HCT116 (cell line): ENCODE measurements at regions not wholly inside any gene's neighbourhood (a gene's known extent, or its start where the extent isn't known, plus 50 kb on each side); places are given as distances from the start of the nearest gene placed in this dataset.

Source experiments
- ATAC-seq: fragments of 200-7000 bp; cut with Tn5 transposase; 2 replicates; pipeline ENCODE4 v1.9.1; 2020; ENCODE audit warnings: mild to moderate bottlenecking, moderate library complexity
- BruUV-seq: library from RNA; stranded (reverse); fragments of 400-500 nt; replicated peaks from 2 replicates; lab custom pipeline; 2021; lab: Mats Ljungman, UMichigan
- CTCF ChIA-PET: fragments of 300-600 bp; sonication (Branson Sonifier 250); formaldehyde crosslinking; loops from one replicate; lab custom pipeline; 2021; ENCODE audit warnings: antibody characterized with exemption; lab: Charles Lee
- POLR2A ChIA-PET: fragments of 300-600, 350-600 bp; sonication (Branson Sonifier 250); formaldehyde crosslinking; loops from one replicate; lab custom pipeline; 2021; ENCODE audit warnings: antibody characterized with exemption; lab: Charles Lee
- RAD21 ChIA-PET, 2 experiments: fragments of 300-600 bp; sonication (Branson Sonifier 250); formaldehyde crosslinking; loops; one replicate each; lab custom pipeline; 2023; ENCODE audit warnings: low total read pairs in 2 of 2; ENCODE audit not compliant: uncharacterized antibody in 2 of 2, unreplicated experiment in 2 of 2, low non-redundant PET in 1 of 2; lab: Charles Lee
- DNase-seq: peaks from one replicate; pipeline ENCODE4 v3.0.0-alpha.2; 2010; ENCODE audit warnings: low read depth, low spot score
- H2AFZ ChIP-seq: fragments of 200-600 bp; shearing (Covaris generic), sonication (generic); 2 replicates; pipeline ENCODE4 v1.6.1; 2017; ENCODE audit warnings: low read depth, mixed run types, mixed read lengths, antibody characterized with exemption, low read length; ENCODE audit not compliant: poor library complexity, severe bottlenecking
- H3K27ac ChIP-seq: 2 replicates; pipeline ENCODE4 v1.5.1; 2012; ENCODE audit warnings: low read depth, low read length
- H3K27me3 ChIP-seq: fragments of 200-600 bp; sonication (generic); 2 replicates; pipeline ENCODE4 v1.6.1; 2016; ENCODE audit warnings: mixed run types, low read length, mixed read lengths; ENCODE audit not compliant: insufficient read depth
- H3K36me3 ChIP-seq, 2 experiments: fragments of 200-500 bp in 1 of 2; fragments of 200-600 bp in 1 of 2; sonication (Bioruptor generic) in 1 of 2; sonication (generic) in 1 of 2; 2 replicates each; pipeline versions ENCODE4 v1.5.1 to v1.6.1; 2014 to 2016; ENCODE audit warnings: low read length in 2 of 2, inconsistent platforms in 1 of 2, mixed read lengths in 1 of 2, mixed run types in 1 of 2; ENCODE audit not compliant: insufficient read depth in 2 of 2, control insufficient read depth in 1 of 2
- H3K4me1 ChIP-seq, 2 experiments: fragments of 200-600 bp in 1 of 2; sonication (generic) in 1 of 2; 2 replicates each; pipeline versions ENCODE4 v1.5.1 to v1.6.1; 2012 to 2017; ENCODE audit warnings: low read length in 2 of 2, inconsistent platforms in 1 of 2, mild to moderate bottlenecking in 1 of 2, mixed read lengths in 1 of 2, mixed run types in 1 of 2, moderate library complexity in 1 of 2; ENCODE audit not compliant: insufficient read depth in 2 of 2, control insufficient read depth in 1 of 2
- H3K4me2 ChIP-seq: fragments of 200-600 bp; sonication (generic); 2 replicates; pipeline ENCODE4 v1.6.1; 2017; ENCODE audit warnings: mixed run types, low read length, mixed read lengths
- H3K4me3 ChIP-seq, 2 experiments: fragments of 200-600 bp in 1 of 2; sonication (generic) in 1 of 2; replicated peaks in 1 of 2; 2 replicates each; pipeline ENCODE4 v1.5.1; 2011 to 2016; ENCODE audit warnings: low read length in 2 of 2, control low read depth in 1 of 2, low read depth in 1 of 2, mild to moderate bottlenecking in 1 of 2, mixed read lengths in 1 of 2, mixed run types in 1 of 2
- H3K79me2 ChIP-seq: fragments of 200-600 bp; sonication (generic); 2 replicates; pipeline ENCODE4 v1.6.1; 2017; ENCODE audit warnings: mild to moderate bottlenecking, mixed run types, low read length, moderate library complexity, mixed read lengths; ENCODE audit not compliant: insufficient read depth
- H3K9ac ChIP-seq: fragments of 200-600 bp; sonication (generic); 2 replicates; pipeline ENCODE4 v1.6.1; 2016; ENCODE audit warnings: low read length, mixed read lengths
- H3K9me2 ChIP-seq: fragments of 200-600 bp; sonication (generic), shearing (Covaris generic); 2 replicates; pipeline ENCODE4 v1.6.1; 2017; ENCODE audit warnings: mixed run types, mild to moderate bottlenecking, moderate library complexity; ENCODE audit not compliant: insufficient read depth
- H3K9me3 ChIP-seq, 2 experiments: fragments of 200-500 bp in 1 of 2; fragments of 200-600 bp in 1 of 2; sonication (Bioruptor generic) in 1 of 2; sonication (generic) in 1 of 2; 2 replicates each; pipeline ENCODE4 v1.6.1; 2014 to 2017; ENCODE audit warnings: low read length in 2 of 2, mixed read lengths in 2 of 2, inconsistent platforms in 1 of 2, low read depth in 1 of 2, mild to moderate bottlenecking in 1 of 2, mixed run types in 1 of 2, moderate library complexity in 1 of 2; ENCODE audit not compliant: control insufficient read depth in 1 of 2, insufficient read depth in 1 of 2
- H4K20me1 ChIP-seq: fragments of 200-600 bp; sonication (generic), shearing (Covaris generic); 2 replicates; pipeline ENCODE4 v1.6.1; 2017; ENCODE audit warnings: mixed run types, mild to moderate bottlenecking, moderate library complexity; ENCODE audit not compliant: insufficient read depth
- CBX3 ChIP-seq: IDR thresholded peaks from 2 replicates; pipeline ENCODE4 v1.6.1; 2012; ENCODE audit warnings: low read depth
- CTCF ChIP-seq, 3 experiments: fragments of 200-600 bp in 1 of 3; sonication (generic) in 1 of 3; IDR thresholded peaks in 2 of 3; conservative IDR thresholded peaks in 1 of 3; 2 replicates each; pipeline ENCODE4 v1.5.1; 2012 to 2017; ENCODE audit warnings: low read depth in 2 of 3, low read length in 2 of 3, antibody characterized with exemption in 1 of 3, borderline replicate concordance in 1 of 3, control low read depth in 1 of 3, mild to moderate bottlenecking in 1 of 3, mixed read lengths in 1 of 3, mixed run types in 1 of 3, moderate library complexity in 1 of 3; ENCODE audit not compliant: insufficient read depth in 1 of 3
- EGR1 ChIP-seq: IDR thresholded peaks from 2 replicates; pipeline ENCODE4 v1.6.1; 2012; ENCODE audit warnings: low read depth
- ELF1 ChIP-seq: IDR thresholded peaks from 2 replicates; pipeline ENCODE4 v1.6.1; 2012; ENCODE audit warnings: low read depth, borderline replicate concordance
- EZH2 ChIP-seq: fragments of 200-600 bp; sonication (generic); IDR thresholded peaks from 2 replicates; pipeline ENCODE4 v1.6.1; 2017; ENCODE audit warnings: antibody characterized with exemption, mixed run types
- EZH2phosphoT487 ChIP-seq: fragments of 200-600 bp; IDR thresholded peaks from 2 replicates; pipeline ENCODE4 v1.6.1; 2018; ENCODE audit warnings: antibody characterized with exemption, borderline replicate concordance
- POLR2A ChIP-seq: IDR thresholded peaks from 2 replicates; pipeline ENCODE4 v1.7.0; 2011; ENCODE audit warnings: borderline replicate concordance; ENCODE audit not compliant: insufficient read depth, insufficient read length; ENCODE audit errors: extremely low read depth
- POLR2AphosphoS5 ChIP-seq: IDR thresholded peaks from 2 replicates; pipeline ENCODE4 v1.6.1; 2011; ENCODE audit warnings: mild to moderate bottlenecking, low read depth, low read length, moderate library complexity
- RAD21 ChIP-seq: IDR thresholded peaks from 2 replicates; pipeline ENCODE4 v1.6.1; 2012; ENCODE audit warnings: low read depth, mild to moderate bottlenecking
- SIN3A ChIP-seq: IDR thresholded peaks from 2 replicates; pipeline ENCODE4 v1.6.1; 2012; ENCODE audit warnings: low read depth
- SRF ChIP-seq: IDR thresholded peaks from 2 replicates; pipeline ENCODE4 v1.6.1; 2012; ENCODE audit warnings: low read depth
- TCF7L2 ChIP-seq: IDR thresholded peaks from 2 replicates; pipeline ENCODE4 v1.7.0; 2011; ENCODE audit warnings: borderline replicate concordance, inconsistent platforms; ENCODE audit not compliant: insufficient read depth, insufficient read length; ENCODE audit errors: extremely low read depth
- ZBTB33 ChIP-seq: IDR thresholded peaks from 2 replicates; pipeline ENCODE4 v1.6.1; 2011; ENCODE audit warnings: mild to moderate bottlenecking, low read length, moderate library complexity; ENCODE audit not compliant: insufficient replicate concordance; ENCODE audit errors: extremely low read depth
- intact Hi-C: fragments of 100-400 bp; cut with micrococcal nuclease; formaldehyde crosslinking; loops from 2 replicates; pipeline ENCODE4 v1.10.0; 2022

GRCh38 chr20:52098186-52098585 lies 93.4 kb downstream of the ZFP64 start:
- Histone ChIP-seq H3K9me2 (no peaks in the 10 kb centered on the region), H4K20me1 (no peaks in the 10 kb centered on the region), H3K9ac (no peak overlapping the region), H3K9me3 (no peaks in the 10 kb centered on the region), H3K4me2 (no peak overlapping the region), H2AFZ (no peak overlapping the region), H3K4me1 (no peaks in the 10 kb centered on the region), H3K79me2 (no peaks in the 10 kb centered on the region), H3K36me3 (no peaks in the 10 kb centered on the region), H3K27me3 (no peaks in the 10 kb centered on the region), H3K27ac (no peak overlapping the region), H3K4me3 (no peak overlapping the region)
- RAD21 ChIA-PET, result no interaction called here
- TF ChIP-seq POLR2AphosphoS5 (no peak), EZH2phosphoT487 (no peak), ELF1 (no peak), EZH2 (no peak), EGR1 (no peak), POLR2A (no peak)
- no TSS peak for BruUV-seq
- no peak for DNase-seq
- POLR2A ChIA-PET, result no interaction called here
- CTCF ChIA-PET, result no interaction called here
- intact Hi-C loops, result no loop called here
- ATAC-seq, result no peak

GRCh38 chr20:52096117-52096516 lies 95.5 kb downstream of the ZFP64 start:
- Histone ChIP-seq H3K4me1 (no peaks in the 10 kb centered on the region), H3K36me3 (no peaks in the 10 kb centered on the region), H4K20me1 (no peaks in the 10 kb centered on the region), H3K27ac (no peak overlapping the region), H3K4me2 (no peak overlapping the region), H2AFZ (no peak overlapping the region), H3K4me3 (no peak overlapping the region), H3K9me3 (no peaks in the 10 kb centered on the region), H3K79me2 (no peaks in the 10 kb centered on the region), H3K27me3 (no peaks in the 10 kb centered on the region), H3K9ac (no peak overlapping the region), H3K9me2 (no peaks in the 10 kb centered on the region)
- ChIA-PET CTCF (no interaction called here), RAD21 (no interaction called here), POLR2A (no interaction called here)
- BruUV-seq, result no TSS peak
- intact Hi-C loops, result no loop called here
- ATAC-seq (no peak), DNase-seq (no peak)
- no peak for TF ChIP-seq CBX3
- no peak for TF ChIP-seq POLR2AphosphoS5
- TF ChIP-seq ELF1, result no peak
- TF ChIP-seq EZH2phosphoT487, result no peak
- no peak for TF ChIP-seq RAD21
- no peak for TF ChIP-seq TCF7L2
- no peak for TF ChIP-seq ZBTB33
- no peak for TF ChIP-seq EGR1
- TF ChIP-seq CTCF (IDR thresholded peaks at IDR 0.05 in 2 of 3, conservative IDR thresholded peaks at IDR 0.05 in 1 of 3; ENCODE audit: borderline replicate concordance in 1 of 3, insufficient read depth in 1 of 3, low read depth in 2 of 3, low read length in 2 of 3), result no peak
- no peak for TF ChIP-seq SRF
- TF ChIP-seq SIN3A, result no peak
